PFSK-1 (cell line): ENCODE measurements at regions not wholly inside any gene's neighbourhood (a gene's known extent, or its start where the extent isn't known, plus 50 kb on each side); places are given as distances from the start of the nearest gene placed in this dataset.

Experiments used
- FOXP2 ChIP-seq: optimal IDR thresholded peaks from 2 replicates; pipeline ENCODE3; 2011; ENCODE audit warnings: borderline replicate concordance, control low read depth, inconsistent platforms; ENCODE audit not compliant: insufficient read depth; ENCODE audit errors: extremely low read length, extremely low read depth
- POLR2AphosphoS5 ChIP-seq: IDR thresholded peaks from 2 replicates; pipeline ENCODE4 v1.6.1; 2012; ENCODE audit warnings: low read depth, mild to moderate bottlenecking, control low read depth, low read length, moderate library complexity
- SIN3A ChIP-seq: IDR thresholded peaks from 2 replicates; pipeline ENCODE4 v1.6.1; 2012; ENCODE audit warnings: mild to moderate bottlenecking, low read length, moderate library complexity, borderline replicate concordance; ENCODE audit not compliant: insufficient read depth
- TAF1 ChIP-seq: IDR thresholded peaks from 2 replicates; pipeline ENCODE4 v1.6.1; 2012; ENCODE audit warnings: low read length, control low read depth, borderline replicate concordance; ENCODE audit not compliant: insufficient read depth
- TF ChIP-seq, protein P1 (sequence below), 2 experiments: IDR thresholded peaks; 2 replicates each; pipeline versions ENCODE4 v1.6.1 to v1.8.0; 2011 to 2012; ENCODE audit warnings: low read depth in 2 of 2, low read length in 2 of 2, control low read depth in 1 of 2, inconsistent platforms in 1 of 2, mild to moderate bottlenecking in 1 of 2, moderate library complexity in 1 of 2; ENCODE audit not compliant: insufficient read depth in 1 of 2

DNA sequence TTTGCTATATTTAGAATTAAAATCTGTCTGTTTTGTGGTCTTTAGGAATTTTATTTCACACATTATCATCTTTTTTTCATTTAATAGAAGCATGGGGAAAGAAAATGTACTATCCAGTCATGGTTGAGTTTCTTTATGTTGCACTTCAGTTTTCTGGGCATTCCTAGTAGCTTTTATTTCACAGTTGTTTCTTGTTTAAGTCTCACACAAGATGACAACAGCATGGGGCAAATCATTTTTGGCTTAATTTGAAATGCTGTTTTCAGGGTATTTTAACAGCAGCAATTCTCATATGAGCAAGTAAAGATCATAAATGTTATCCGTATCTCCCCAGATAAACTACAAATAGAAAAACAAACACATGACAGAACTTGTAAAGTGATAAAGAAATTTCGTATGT lies 1600.2 kb downstream of the PCDH9 start:
- TF ChIP-seq SIN3A (no peak), POLR2AphosphoS5 (no peak), TAF1 (no peak), FOXP2 (no peak)
- TF ChIP-seq, protein P1, sequence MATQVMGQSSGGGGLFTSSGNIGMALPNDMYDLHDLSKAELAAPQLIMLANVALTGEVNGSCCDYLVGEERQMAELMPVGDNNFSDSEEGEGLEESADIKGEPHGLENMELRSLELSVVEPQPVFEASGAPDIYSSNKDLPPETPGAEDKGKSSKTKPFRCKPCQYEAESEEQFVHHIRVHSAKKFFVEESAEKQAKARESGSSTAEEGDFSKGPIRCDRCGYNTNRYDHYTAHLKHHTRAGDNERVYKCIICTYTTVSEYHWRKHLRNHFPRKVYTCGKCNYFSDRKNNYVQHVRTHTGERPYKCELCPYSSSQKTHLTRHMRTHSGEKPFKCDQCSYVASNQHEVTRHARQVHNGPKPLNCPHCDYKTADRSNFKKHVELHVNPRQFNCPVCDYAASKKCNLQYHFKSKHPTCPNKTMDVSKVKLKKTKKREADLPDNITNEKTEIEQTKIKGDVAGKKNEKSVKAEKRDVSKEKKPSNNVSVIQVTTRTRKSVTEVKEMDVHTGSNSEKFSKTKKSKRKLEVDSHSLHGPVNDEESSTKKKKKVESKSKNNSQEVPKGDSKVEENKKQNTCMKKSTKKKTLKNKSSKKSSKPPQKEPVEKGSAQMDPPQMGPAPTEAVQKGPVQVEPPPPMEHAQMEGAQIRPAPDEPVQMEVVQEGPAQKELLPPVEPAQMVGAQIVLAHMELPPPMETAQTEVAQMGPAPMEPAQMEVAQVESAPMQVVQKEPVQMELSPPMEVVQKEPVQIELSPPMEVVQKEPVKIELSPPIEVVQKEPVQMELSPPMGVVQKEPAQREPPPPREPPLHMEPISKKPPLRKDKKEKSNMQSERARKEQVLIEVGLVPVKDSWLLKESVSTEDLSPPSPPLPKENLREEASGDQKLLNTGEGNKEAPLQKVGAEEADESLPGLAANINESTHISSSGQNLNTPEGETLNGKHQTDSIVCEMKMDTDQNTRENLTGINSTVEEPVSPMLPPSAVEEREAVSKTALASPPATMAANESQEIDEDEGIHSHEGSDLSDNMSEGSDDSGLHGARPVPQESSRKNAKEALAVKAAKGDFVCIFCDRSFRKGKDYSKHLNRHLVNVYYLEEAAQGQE (IDR thresholded peaks at IDR 0.05; ENCODE audit: insufficient read depth in 1 of 2, low read depth in 2 of 2, low read length in 2 of 2) = no peak

GRCh38 chr13:65623148-65623547 lies 1607.0 kb downstream of the PCDH9 start:
- TF ChIP-seq FOXP2 (no peak), TAF1 (no peak), SIN3A (no peak), POLR2AphosphoS5 (no peak)
- TF ChIP-seq, protein P1 (IDR thresholded peaks at IDR 0.05; ENCODE audit: insufficient read depth in 1 of 2, low read depth in 2 of 2, low read length in 2 of 2) = no peak

- TF ChIP-seq SIN3A = no peak
- TF ChIP-seq TAF1 = no peak
- TF ChIP-seq POLR2AphosphoS5 = no peak
- TF ChIP-seq, protein P1 (IDR thresholded peaks at IDR 0.05; ENCODE audit: insufficient read depth in 1 of 2, low read depth in 2 of 2, low read length in 2 of 2) = no peak
- no peak for TF ChIP-seq FOXP2
Measured at GRCh38 chr13:65615506-65615905, 1614.6 kb downstream of the PCDH9 start.

GRCh38 chr13:65613004-65613403 lies 1617.1 kb downstream of the PCDH9 start:
- TF ChIP-seq FOXP2 = no peak
- no peak for TF ChIP-seq TAF1
- TF ChIP-seq, protein P1 (IDR thresholded peaks at IDR 0.05; ENCODE audit: insufficient read depth in 1 of 2, low read depth in 2 of 2, low read length in 2 of 2) = no peak
- no peak for TF ChIP-seq SIN3A
- TF ChIP-seq POLR2AphosphoS5 = no peak

- TF ChIP-seq, protein P1 (IDR thresholded peaks at IDR 0.05; ENCODE audit: insufficient read depth in 1 of 2, low read depth in 2 of 2, low read length in 2 of 2) = no peak
- TF ChIP-seq FOXP2 (no peak), POLR2AphosphoS5 (no peak)
Measured at GRCh38 chr13:65609350-65609749, 1620.8 kb downstream of the PCDH9 start.
